ENCODE measurements at regions not wholly inside any gene's neighbourhood (a gene's known extent, or its start where the extent isn't known, plus 50 kb on each side); places are given as distances from the start of the nearest gene placed in this dataset.

GRCh38 chr11:112724496-112724790 lies 236.8 kb upstream of the NCAM1 start:
- no peaks in the 10 kb centered on the region for H4K20me1 ChIP-seq (ENCODE audit: insufficient read depth, low read length)
- no peak overlapping the region for H2BK15ac ChIP-seq (ENCODE audit: low read depth, low read length)
- H4K8ac ChIP-seq (ENCODE audit: low read depth in 2 of 2, low read length in 2 of 2), result no peak overlapping the region
- ATAC-seq (ENCODE audit: low read depth) (no peak), DNase-seq (no peak)
- H2BK5ac ChIP-seq (ENCODE audit: low read depth, low read length, poor library complexity, severe bottlenecking), result no peak overlapping the region
- H3K4me3 ChIP-seq (ENCODE audit: insufficient read depth, low read depth, low read length), result no peak overlapping the region
- H3K79me1 ChIP-seq (ENCODE audit: low read depth in 1 of 2, low read length in 2 of 2), result no peaks in the 10 kb centered on the region
- H3K36me3 ChIP-seq (ENCODE audit: control insufficient read depth, insufficient read depth, low read length), result no peaks in the 10 kb centered on the region
- no peaks in the 10 kb centered on the region for H3K4me1 ChIP-seq (ENCODE audit: control insufficient read depth, insufficient read depth, low read length)
- TF ChIP-seq RCOR1 (IDR thresholded peaks at IDR 0.05; ENCODE audit: insufficient replicate concordance, low read length), result no peak
- no peak for TF ChIP-seq POLR2A (IDR thresholded peaks at IDR 0.05; ENCODE audit: low read depth, low read length)
- no peak for TF ChIP-seq MAZ (IDR thresholded peaks at IDR 0.05; ENCODE audit: borderline replicate concordance, low read depth, low read length)
- no peak for TF ChIP-seq RAD21 (IDR thresholded peaks at IDR 0.05; ENCODE audit: low read length)
- no peak for TF ChIP-seq CEBPB (IDR thresholded peaks at IDR 0.05; ENCODE audit: low read depth, low read length)
- no peak for TF ChIP-seq NFE2L2 (IDR thresholded peaks at IDR 0.05; ENCODE audit: low read depth, low read length)
- H3K56ac ChIP-seq (ENCODE audit: extremely low read depth, insufficient read depth, low read length), result no peak overlapping the region
- no peaks in the 10 kb centered on the region for H3K9me1 ChIP-seq (ENCODE audit: insufficient read depth, low read length)
- H2BK20ac ChIP-seq (ENCODE audit: low read depth, low read length), result no peak overlapping the region
- dilution Hi-C loops (cut with HindIII; ENCODE audit: low sequenced_read_pairs, unreplicated experiment), result no loop called here
- H2BK120ac ChIP-seq (ENCODE audit: low read depth, low read length), result no peak overlapping the region
- H2AK5ac ChIP-seq (ENCODE audit: low read depth, low read length), result no peak overlapping the region
- no peak overlapping the region for H3K27ac ChIP-seq (ENCODE audit: insufficient read depth, low read length)
- ChIA-PET POLR2A (ENCODE audit: unreplicated experiment) (no interaction called here), CTCF (no interaction called here)
- intact Hi-C loops (cut with micrococcal nuclease), result no loop called here
- no peak overlapping the region for H2AK9ac ChIP-seq (replicated peaks; ENCODE audit: low read depth, low read length, poor library complexity)
- H2AFZ ChIP-seq (replicated peaks; ENCODE audit: low read length, poor library complexity), result no peak overlapping the region
- no peak overlapping the region for H3K4me2 ChIP-seq (ENCODE audit: low read depth, low read length)
- in situ Hi-C loops (cut with MboI; ENCODE audit: low sequenced_read_pairs), result no loop called here
- no TSS peak for BruUV-seq (replicated peaks)
- H3K27me3 ChIP-seq (ENCODE audit: control insufficient read depth, insufficient read depth, low read length), result no peaks in the 10 kb centered on the region
- no peak overlapping the region for H3K14ac ChIP-seq (replicated peaks; ENCODE audit: low read depth, low read length)
- no peak overlapping the region for H3K4ac ChIP-seq (ENCODE audit: low read depth, low read length)
- H3K18ac ChIP-seq (ENCODE audit: low read depth, low read length), result no peak overlapping the region
- H3K9ac ChIP-seq (ENCODE audit: low read depth, low read length), result no peak overlapping the region
- no peak overlapping the region for H4K91ac ChIP-seq (ENCODE audit: insufficient read depth, low read depth, low read length)
- no CpG with 5 or more reads among the region's 4 CpGs for WGBS, 2 experiments (ENCODE audit: extremely low coverage in 2 of 2, insufficient read length in 1 of 2)
- no peak overlapping the region for H3K23ac ChIP-seq (ENCODE audit: low read depth, low read length)
- H4K5ac ChIP-seq (ENCODE audit: low read depth, low read length), result no peak overlapping the region
- H3K9me3 ChIP-seq (ENCODE audit: control insufficient read depth, insufficient read depth, low read length), result no peaks in the 10 kb centered on the region
